ENCODE measurements at regions not wholly inside any gene's neighbourhood (a gene's known extent, or its start where the extent isn't known, plus 50 kb on each side); places are given as distances from the start of the nearest gene placed in this dataset.

GRCh38 chr20:22312744-22313346 is 271.5 kb downstream of the FOXA2 start:
- DNase-seq (ENCODE audit: low read depth in 1 of 2, low spot score in 1 of 2): peak in 1 of 2 experiments; percentile 57
- no peak for TF ChIP-seq JUND (IDR thresholded peaks at IDR 0.05; ENCODE audit: low read depth)
- in situ Hi-C loops (cut with HindIII; ENCODE audit: low pct_unique_long_range_greater_than_20kb, low sequenced_read_pairs): no loop called here

- in situ Hi-C loops (cut with HindIII; ENCODE audit: low pct_unique_long_range_greater_than_20kb, low sequenced_read_pairs): no loop called here
- TF ChIP-seq JUND (IDR thresholded peaks at IDR 0.05; ENCODE audit: low read depth): no peak
- DNase-seq (ENCODE audit: low read depth in 1 of 2, low spot score in 1 of 2): no peak
Observed at GRCh38 chr20:22308934-22309333, 275.4 kb downstream of the FOXA2 start.

GRCh38 chr20:22307409-22307808 is 277.0 kb downstream of the FOXA2 start:
- DNase-seq (ENCODE audit: low read depth in 1 of 2, low spot score in 1 of 2): peak; percentile 16 to 56
- no peak for TF ChIP-seq JUND (IDR thresholded peaks at IDR 0.05; ENCODE audit: low read depth)
- in situ Hi-C loops (cut with HindIII; ENCODE audit: low pct_unique_long_range_greater_than_20kb, low sequenced_read_pairs): no loop called here

- in situ Hi-C loops (cut with HindIII; ENCODE audit: low pct_unique_long_range_greater_than_20kb, low sequenced_read_pairs): no loop called here
- no peak for TF ChIP-seq JUND (IDR thresholded peaks at IDR 0.05; ENCODE audit: low read depth)
- DNase-seq (ENCODE audit: low read depth in 1 of 2, low spot score in 1 of 2): no peak
Observed at GRCh38 chr20:22305381-22305780, 279.0 kb downstream of the FOXA2 start.

- in situ Hi-C loops (cut with HindIII; ENCODE audit: low pct_unique_long_range_greater_than_20kb, low sequenced_read_pairs): no loop called here
- TF ChIP-seq JUND (IDR thresholded peaks at IDR 0.05; ENCODE audit: low read depth): no peak
- peak in 1 of 2 experiments; percentile 35 for DNase-seq (ENCODE audit: low read depth in 1 of 2, low spot score in 1 of 2)
Observed at GRCh38 chr20:22303523-22303922, 280.8 kb downstream of the FOXA2 start.

- no peak for TF ChIP-seq JUND (IDR thresholded peaks at IDR 0.05; ENCODE audit: low read depth)
- no peak for DNase-seq (ENCODE audit: low read depth in 1 of 2, low spot score in 1 of 2)
- in situ Hi-C loops (cut with HindIII; ENCODE audit: low pct_unique_long_range_greater_than_20kb, low sequenced_read_pairs): no loop called here
Observed at GRCh38 chr20:22302039-22302438, 282.3 kb downstream of the FOXA2 start.

GRCh38 chr20:22293886-22294285 is 290.5 kb downstream of the FOXA2 start:
- in situ Hi-C loops (cut with HindIII; ENCODE audit: low pct_unique_long_range_greater_than_20kb, low sequenced_read_pairs): no loop called here
- no peak for DNase-seq (ENCODE audit: low read depth in 1 of 2, low spot score in 1 of 2)
- TF ChIP-seq JUND (IDR thresholded peaks at IDR 0.05; ENCODE audit: low read depth): no peak

- TF ChIP-seq JUND (IDR thresholded peaks at IDR 0.05; ENCODE audit: low read depth): no peak
- DNase-seq (ENCODE audit: low read depth in 1 of 2, low spot score in 1 of 2): no peak
- in situ Hi-C loops (cut with HindIII; ENCODE audit: low pct_unique_long_range_greater_than_20kb, low sequenced_read_pairs): no loop called here
Observed at GRCh38 chr20:22289442-22289841, 294.9 kb downstream of the FOXA2 start.

GRCh38 chr20:22288957-22289356 is 295.4 kb downstream of the FOXA2 start:
- DNase-seq (ENCODE audit: low read depth in 1 of 2, low spot score in 1 of 2): no peak
- TF ChIP-seq JUND (IDR thresholded peaks at IDR 0.05; ENCODE audit: low read depth): no peak
- in situ Hi-C loops (cut with HindIII; ENCODE audit: low pct_unique_long_range_greater_than_20kb, low sequenced_read_pairs): no loop called here

GRCh38 chr20:22288156-22288555 is 296.2 kb downstream of the FOXA2 start:
- in situ Hi-C loops (cut with HindIII; ENCODE audit: low pct_unique_long_range_greater_than_20kb, low sequenced_read_pairs): no loop called here
- no peak for TF ChIP-seq JUND (IDR thresholded peaks at IDR 0.05; ENCODE audit: low read depth)
- no peak for DNase-seq (ENCODE audit: low read depth in 1 of 2, low spot score in 1 of 2)

- TF ChIP-seq JUND (IDR thresholded peaks at IDR 0.05; ENCODE audit: low read depth): no peak
- DNase-seq (ENCODE audit: low read depth in 1 of 2, low spot score in 1 of 2): no peak
- in situ Hi-C loops (cut with HindIII; ENCODE audit: low pct_unique_long_range_greater_than_20kb, low sequenced_read_pairs): no loop called here
Observed at GRCh38 chr20:22285555-22285954, 298.8 kb downstream of the FOXA2 start.

GRCh38 chr20:22282696-22283095 is 301.7 kb downstream of the FOXA2 start:
- in situ Hi-C loops (cut with HindIII; ENCODE audit: low pct_unique_long_range_greater_than_20kb, low sequenced_read_pairs): no loop called here
- DNase-seq (ENCODE audit: low read depth in 1 of 2, low spot score in 1 of 2): peak in 1 of 2 experiments; percentile 72

GRCh38 chr20:22274330-22274729 is 310.0 kb downstream of the FOXA2 start:
- in situ Hi-C loops (cut with HindIII; ENCODE audit: low pct_unique_long_range_greater_than_20kb, low sequenced_read_pairs): no loop called here

More at GRCh38 chr20:22282696-22283095, 301.7 kb downstream of the FOXA2 start:
- no peak for TF ChIP-seq JUND (IDR thresholded peaks at IDR 0.05; ENCODE audit: low read depth)

GRCh38 chr20:22268675-22269074 is 315.7 kb downstream of the FOXA2 start:
- no peak for DNase-seq (ENCODE audit: low read depth in 1 of 2, low spot score in 1 of 2)
- no peak for TF ChIP-seq JUND (IDR thresholded peaks at IDR 0.05; ENCODE audit: low read depth)
- in situ Hi-C loops (cut with HindIII; ENCODE audit: low pct_unique_long_range_greater_than_20kb, low sequenced_read_pairs): no loop called here

More at GRCh38 chr20:22274330-22274729, 310.0 kb downstream of the FOXA2 start:
- DNase-seq (ENCODE audit: low read depth in 1 of 2, low spot score in 1 of 2): no peak
- TF ChIP-seq JUND (IDR thresholded peaks at IDR 0.05; ENCODE audit: low read depth): no peak
